ENCODE measurements at regions not wholly inside any gene's neighbourhood (a gene's known extent, or its start where the extent isn't known, plus 50 kb on each side); places are given as distances from the start of the nearest gene placed in this dataset.

GRCh38 chr20:22833851-22834250 is 201.3 kb upstream of the SSTR4 start:
- TF ChIP-seq POLR2A (IDR thresholded peaks at IDR 0.05; ENCODE audit: low read depth, low read length): no peak
- no peak for TF ChIP-seq POLR2AphosphoS5 (IDR thresholded peaks at IDR 0.05; ENCODE audit: low read depth, low read length)
- TF ChIP-seq TAF1 (IDR thresholded peaks at IDR 0.05; ENCODE audit: borderline replicate concordance, low read depth, low read length): no peak

All from GM12892 (cell line).